A549 (cell line): ENCODE measurements at regions not wholly inside any gene's neighbourhood (a gene's known extent, or its start where the extent isn't known, plus 50 kb on each side); places are given as distances from the start of the nearest gene placed in this dataset.

Source experiments
- ATAC-seq, 2 experiments: fragments of 200-7000 bp in 1 of 2; fragments of >200 bp in 1 of 2; cut with Nextera tagmentation in 1 of 2; cut with Tn5 transposase in 1 of 2; 3 replicates each; pipeline versions ENCODE4 v1.8.0 to v1.9.1; 2018 to 2020; ENCODE audit warnings: mild to moderate bottlenecking in 1 of 2, moderate library complexity in 1 of 2
- CTCF ChIA-PET: fragments of 300-600 bp; sonication (Branson Sonifier 250); formaldehyde crosslinking; extraction: SDS; loops from one replicate; lab custom pipeline; 2021; ENCODE audit warnings: antibody characterized with exemption, inconsistent platforms; lab: Yijun Ruan, JAX
- POLR2A ChIA-PET: fragments of 350-600 bp; formaldehyde crosslinking; extraction: SDS; loops from one replicate; lab custom pipeline; 2021; ENCODE audit warnings: antibody characterized with exemption, inconsistent platforms; lab: Yijun Ruan, JAX
- DNase-seq, 2 experiments: peaks; one replicate each; pipeline versions ENCODE4 v3.0.0 to v3.0.0-alpha.2; 2011 to 2016; ENCODE audit warnings: low read depth in 1 of 2, low spot score in 1 of 2
- FAIRE-seq: peaks from 2 replicates; lab custom pipeline; 2011; peaks lifted over from hg19 to GRCh38; lab: Jason Lieb, UNC
- H3K27ac ChIP-seq, 2 experiments: fragments of >200 bp; sonication (Bioruptor Twin); formaldehyde crosslinking; 3 replicates each; pipeline ENCODE4 v1.5.1; 2016 to 2017
- H3K4me1 ChIP-seq: fragments of >200 bp; sonication (Bioruptor Twin); formaldehyde crosslinking; 3 replicates; pipeline ENCODE4 v1.6.1; 2016
- H3K4me2 ChIP-seq: fragments of >200 bp; sonication (Bioruptor Twin); formaldehyde crosslinking; 3 replicates; pipeline ENCODE4 v1.6.1; 2016
- H3K4me3 ChIP-seq: fragments of >200 bp; sonication (Bioruptor Twin); formaldehyde crosslinking; 3 replicates; pipeline ENCODE4 v1.5.1; 2016
- H3K9me3 ChIP-seq: fragments of >200 bp; sonication (Bioruptor Twin); formaldehyde crosslinking; 3 replicates; pipeline ENCODE4 v1.6.1; 2016
- CBX2 ChIP-seq: fragments of 200-600 bp; sonication (generic); IDR thresholded peaks from 2 replicates; pipeline ENCODE4 v1.6.1; 2016; ENCODE audit warnings: low read depth, mild to moderate bottlenecking, borderline replicate concordance
- CEBPB ChIP-seq, 2 experiments: fragments of >200 bp in 1 of 2; sonication (Bioruptor Twin) in 1 of 2; formaldehyde crosslinking in 1 of 2; IDR thresholded peaks; 2 replicates each; pipeline ENCODE4 v1.6.1; 2012 to 2016
- CHD2 ChIP-seq: fragments of 150-350 bp; IDR thresholded peaks from 2 replicates; pipeline ENCODE4 v1.6.1; 2014; ENCODE audit warnings: low read length; ENCODE audit not compliant: partially characterized antibody
- EHF ChIP-seq: fragments of 250-450 bp; sonication (Bioruptor Pico); IDR thresholded peaks from 2 replicates; pipeline ENCODE4 v1.5.0; 2020; ENCODE audit warnings: mild to moderate bottlenecking
- FOSB ChIP-seq: fragments of 250-450 bp; sonication (Bioruptor Pico); IDR thresholded peaks from 2 replicates; pipeline ENCODE4 v1.5.0; 2020; ENCODE audit warnings: mild to moderate bottlenecking, moderate library complexity
- HEYL ChIP-seq: fragments of 250-450 bp; sonication (Bioruptor Pico); IDR thresholded peaks from 2 replicates; pipeline ENCODE4 v1.8.0; 2021; ENCODE audit warnings: mild to moderate bottlenecking, moderate library complexity
- JUN ChIP-seq, 2 experiments: fragments of >200 bp; sonication (Bioruptor Twin); formaldehyde crosslinking; IDR thresholded peaks; 2 replicates in 1 of 2; 3 replicates in 1 of 2; pipeline ENCODE4 v1.6.1; 2016 to 2017
- JUNB ChIP-seq: fragments of >200 bp; sonication (Bioruptor Twin); formaldehyde crosslinking; IDR thresholded peaks from 2 replicates; pipeline ENCODE4 v1.6.1; 2016
- MAFK ChIP-seq: fragments of 450-650 bp; IDR thresholded peaks from 2 replicates; pipeline ENCODE4 v1.6.1; 2014; ENCODE audit not compliant: partially characterized antibody
- MAZ ChIP-seq: fragments of 150-350 bp; IDR thresholded peaks from 2 replicates; pipeline ENCODE4 v1.6.1; 2014; ENCODE audit warnings: antibody characterized with exemption, low read depth, low read length, borderline replicate concordance
- NPAS2 ChIP-seq: fragments of 250-450 bp; sonication (Bioruptor Pico); IDR thresholded peaks from 2 replicates; pipeline ENCODE4 v1.8.0; 2022; ENCODE audit warnings: mild to moderate bottlenecking, moderate library complexity, borderline replicate concordance
- PHF8 ChIP-seq: fragments of 200-600 bp; sonication (generic); IDR thresholded peaks from 2 replicates; pipeline ENCODE4 v1.6.1; 2016; ENCODE audit warnings: low read depth, mild to moderate bottlenecking, antibody characterized with exemption, moderate library complexity, borderline replicate concordance
- POLR2A ChIP-seq: IDR thresholded peaks from 2 replicates; pipeline ENCODE4 v1.6.1; 2012; ENCODE audit warnings: mild to moderate bottlenecking, low read length
- POLR2AphosphoS2 ChIP-seq: conservative IDR thresholded peaks from 2 replicates; pipeline ENCODE4 v1.6.1; 2012; ENCODE audit warnings: low read length, improper control_type of control experiment, inconsistent platforms
- RAD21 ChIP-seq, 2 experiments: fragments of >200 bp in 1 of 2; sonication (Bioruptor Twin) in 1 of 2; formaldehyde crosslinking in 1 of 2; IDR thresholded peaks in 1 of 2; conservative IDR thresholded peaks in 1 of 2; 2 replicates in 1 of 2; 3 replicates in 1 of 2; pipeline ENCODE4 v1.6.1; 2012 to 2018; ENCODE audit warnings: inconsistent platforms in 1 of 2
- RARB ChIP-seq: fragments of 250-450 bp; sonication (Bioruptor Pico); IDR thresholded peaks from 2 replicates; pipeline ENCODE4 v1.8.0; 2021; ENCODE audit warnings: mild to moderate bottlenecking, moderate library complexity
- RFX5 ChIP-seq: fragments of 450-650 bp; IDR thresholded peaks from 2 replicates; pipeline ENCODE4 v1.7.1; 2014; ENCODE audit warnings: antibody characterized with exemption, mild to moderate bottlenecking, moderate library complexity
- SREBF2 ChIP-seq: fragments of 450-650 bp; IDR thresholded peaks from 2 replicates; pipeline ENCODE4 v1.6.1; 2014; ENCODE audit warnings: mild to moderate bottlenecking, moderate library complexity
- ZFP36 ChIP-seq: fragments of 450-650 bp; IDR thresholded peaks from 2 replicates; pipeline ENCODE4 v1.6.1; 2014; ENCODE audit warnings: borderline replicate concordance; ENCODE audit not compliant: partially characterized antibody
- ZSCAN20 ChIP-seq: fragments of 250-450 bp; sonication (Bioruptor Pico); IDR thresholded peaks from 2 replicates; pipeline ENCODE4 v1.8.0; 2022; ENCODE audit warnings: mild to moderate bottlenecking, moderate library complexity
- WGBS: methylation state at CpG from one replicate; pipeline ENCODE4 v1.1.6; 2017; ENCODE audit errors: missing lambda C conversion rate; 5-methylcytosine and 5-hydroxymethylcytosine counted together
- TF ChIP-seq, protein P1 (sequence below): IDR thresholded peaks from 2 replicates; pipeline ENCODE4 v1.6.1; 2012; ENCODE audit warnings: low read depth, borderline replicate concordance
- TF ChIP-seq, protein P2 (sequence below): fragments of 150-350 bp; IDR thresholded peaks from 2 replicates; pipeline ENCODE4 v1.6.1; 2014; ENCODE audit warnings: low read depth, mild to moderate bottlenecking, low read length
- TF ChIP-seq, protein P3 (sequence below): fragments of >200 bp; sonication (Bioruptor Twin); formaldehyde crosslinking; IDR thresholded peaks from 2 replicates; pipeline ENCODE4 v1.6.1; 2016
- TF ChIP-seq, protein P4 (sequence below): fragments of 250-450 bp; sonication (Bioruptor Pico); IDR thresholded peaks from 2 replicates; pipeline ENCODE4 v1.5.0; 2021; ENCODE audit warnings: mild to moderate bottlenecking, moderate library complexity, borderline replicate concordance
- TF ChIP-seq, protein P5 (sequence below): fragments of >200 bp; sonication (Bioruptor Twin); formaldehyde crosslinking; IDR thresholded peaks from 3 replicates; pipeline ENCODE4 v1.5.1; 2016
- TF ChIP-seq, protein P6 (sequence below): fragments of 250-450 bp; sonication (Bioruptor Pico); IDR thresholded peaks from 2 replicates; pipeline ENCODE4 v1.5.0; 2020; ENCODE audit warnings: low read depth, mild to moderate bottlenecking, moderate library complexity

DNA sequence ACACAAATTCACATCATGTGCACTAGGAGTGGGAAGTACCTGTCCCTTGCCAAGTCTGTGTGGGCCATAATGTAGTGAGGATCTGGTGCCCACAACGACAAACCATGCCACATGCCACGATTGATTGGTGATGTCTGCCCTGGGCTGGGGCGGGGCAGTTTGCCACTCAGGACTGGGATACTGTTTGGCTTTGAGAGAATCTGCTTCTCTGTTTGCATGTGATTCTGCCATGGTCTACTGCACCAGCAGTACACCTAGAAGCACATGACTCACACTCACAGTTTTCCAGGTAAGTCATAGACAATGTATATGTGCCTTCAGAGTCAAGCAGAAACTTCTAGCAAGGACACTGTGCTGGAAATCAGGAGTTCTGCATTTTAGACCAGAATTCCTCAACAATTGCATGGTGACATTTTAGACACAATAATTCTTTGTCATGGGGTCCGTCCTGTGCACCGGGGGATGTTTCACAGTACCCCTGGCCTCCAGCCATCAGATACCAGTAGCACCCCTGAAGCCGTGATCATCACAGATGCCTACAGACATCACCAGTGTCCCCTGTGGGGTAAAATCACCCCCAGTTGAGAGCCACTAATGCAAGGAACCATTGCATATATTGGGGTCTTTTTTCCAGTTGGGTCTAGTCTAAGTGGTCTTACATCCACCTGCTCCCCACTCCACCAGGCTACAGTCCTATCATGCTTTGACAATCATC, 278.3 kb downstream of the EIPR1 start:
- no peaks in the 10 kb centered on the region; the same call in 2 of the 3 replicates for H3K9me3 ChIP-seq
- ChIA-PET POLR2A (no interaction called here), CTCF (no interaction called here)
- H3K4me1 ChIP-seq, result no peaks in the 10 kb centered on the region
- no peak overlapping the region for H3K4me3 ChIP-seq
- DNase-seq, result no peak
- no peak overlapping the region for H3K4me2 ChIP-seq
- 15% methylated on average over 6 of the region's 6 CpGs for WGBS
- no peak overlapping the region for H3K27ac ChIP-seq
- no peak for FAIRE-seq
- TF ChIP-seq, protein P1, sequence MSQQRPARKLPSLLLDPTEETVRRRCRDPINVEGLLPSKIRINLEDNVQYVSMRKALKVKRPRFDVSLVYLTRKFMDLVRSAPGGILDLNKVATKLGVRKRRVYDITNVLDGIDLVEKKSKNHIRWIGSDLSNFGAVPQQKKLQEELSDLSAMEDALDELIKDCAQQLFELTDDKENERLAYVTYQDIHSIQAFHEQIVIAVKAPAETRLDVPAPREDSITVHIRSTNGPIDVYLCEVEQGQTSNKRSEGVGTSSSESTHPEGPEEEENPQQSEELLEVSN, result no peak
- TF ChIP-seq POLR2A (no peak), PHF8 (no peak), RFX5 (no peak), CBX2 (no peak), ZFP36 (no peak), MAZ (no peak), POLR2AphosphoS2 (no peak), EHF (no peak)
- TF ChIP-seq, protein P2, sequence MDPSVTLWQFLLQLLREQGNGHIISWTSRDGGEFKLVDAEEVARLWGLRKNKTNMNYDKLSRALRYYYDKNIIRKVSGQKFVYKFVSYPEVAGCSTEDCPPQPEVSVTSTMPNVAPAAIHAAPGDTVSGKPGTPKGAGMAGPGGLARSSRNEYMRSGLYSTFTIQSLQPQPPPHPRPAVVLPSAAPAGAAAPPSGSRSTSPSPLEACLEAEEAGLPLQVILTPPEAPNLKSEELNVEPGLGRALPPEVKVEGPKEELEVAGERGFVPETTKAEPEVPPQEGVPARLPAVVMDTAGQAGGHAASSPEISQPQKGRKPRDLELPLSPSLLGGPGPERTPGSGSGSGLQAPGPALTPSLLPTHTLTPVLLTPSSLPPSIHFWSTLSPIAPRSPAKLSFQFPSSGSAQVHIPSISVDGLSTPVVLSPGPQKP, result no peak
- TF ChIP-seq, all 56 proteins: peak for 0
- ATAC-seq, result no peak

DNA sequence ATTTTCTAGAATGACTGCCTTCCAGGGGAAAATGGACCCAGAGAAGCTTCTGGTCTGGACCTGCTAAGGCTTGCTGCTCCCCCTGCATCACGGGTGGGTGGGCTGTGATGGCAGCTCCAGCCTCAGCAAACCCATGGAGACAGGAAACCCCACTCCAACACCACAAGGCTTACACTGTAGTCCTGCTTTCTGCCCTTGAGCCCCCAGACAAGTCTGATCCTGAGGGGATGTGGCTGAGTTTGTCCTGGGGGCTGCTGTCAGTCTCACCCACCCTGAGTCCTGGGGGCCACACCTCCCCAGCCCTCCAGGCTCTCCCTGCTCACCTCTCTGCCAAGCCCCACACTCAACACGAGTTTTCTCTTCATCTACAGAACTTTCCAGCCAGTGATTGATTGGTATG, 279.4 kb downstream of the EIPR1 start:
- H3K27ac ChIP-seq, result no peak overlapping the region
- no peaks in the 10 kb centered on the region for H3K4me1 ChIP-seq
- FAIRE-seq, result no peak
- DNase-seq, result no peak
- no peak overlapping the region for H3K4me3 ChIP-seq
- WGBS, result 7% methylated on average over 2 of the region's 2 CpGs
- no peaks in the 10 kb centered on the region; the same call in 2 of the 3 replicates for H3K9me3 ChIP-seq
- TF ChIP-seq NPAS2 (no peak), FOSB (CRISPR knock-in tag) (no peak), ZSCAN20 (CRISPR knock-in tag) (no peak), CHD2 (no peak), JUNB (no peak), HEYL (no peak), JUN (IDR thresholded peaks at IDR 0.05) (no peak), CEBPB (IDR thresholded peaks at IDR 0.05) (no peak), PHF8 (no peak), RAD21 (conservative IDR thresholded peaks at IDR 0.05 in 1 of 2, IDR thresholded peaks at IDR 0.05 in 1 of 2) (no peak), RARB (CRISPR knock-in tag) (no peak), CBX2 (no peak), RFX5 (no peak), MAFK (no peak), SREBF2 (no peak)
- TF ChIP-seq, protein P3, sequence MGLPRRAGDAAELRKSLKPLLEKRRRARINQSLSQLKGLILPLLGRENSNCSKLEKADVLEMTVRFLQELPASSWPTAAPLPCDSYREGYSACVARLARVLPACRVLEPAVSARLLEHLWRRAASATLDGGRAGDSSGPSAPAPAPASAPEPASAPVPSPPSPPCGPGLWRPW, result no peak
- TF ChIP-seq, protein P4, sequence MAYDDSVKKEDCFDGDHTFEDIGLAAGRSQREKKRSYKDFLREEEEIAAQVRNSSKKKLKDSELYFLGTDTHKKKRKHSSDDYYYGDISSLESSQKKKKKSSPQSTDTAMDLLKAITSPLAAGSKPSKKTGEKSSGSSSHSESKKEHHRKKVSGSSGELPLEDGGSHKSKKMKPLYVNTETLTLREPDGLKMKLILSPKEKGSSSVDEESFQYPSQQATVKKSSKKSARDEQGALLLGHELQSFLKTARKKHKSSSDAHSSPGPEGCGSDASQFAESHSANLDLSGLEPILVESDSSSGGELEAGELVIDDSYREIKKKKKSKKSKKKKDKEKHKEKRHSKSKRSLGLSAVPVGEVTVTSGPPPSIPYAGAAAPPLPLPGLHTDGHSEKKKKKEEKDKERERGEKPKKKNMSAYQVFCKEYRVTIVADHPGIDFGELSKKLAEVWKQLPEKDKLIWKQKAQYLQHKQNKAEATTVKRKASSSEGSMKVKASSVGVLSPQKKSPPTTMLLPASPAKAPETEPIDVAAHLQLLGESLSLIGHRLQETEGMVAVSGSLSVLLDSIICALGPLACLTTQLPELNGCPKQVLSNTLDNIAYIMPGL (CRISPR knock-in tag), result no peak
- TF ChIP-seq, protein P5, sequence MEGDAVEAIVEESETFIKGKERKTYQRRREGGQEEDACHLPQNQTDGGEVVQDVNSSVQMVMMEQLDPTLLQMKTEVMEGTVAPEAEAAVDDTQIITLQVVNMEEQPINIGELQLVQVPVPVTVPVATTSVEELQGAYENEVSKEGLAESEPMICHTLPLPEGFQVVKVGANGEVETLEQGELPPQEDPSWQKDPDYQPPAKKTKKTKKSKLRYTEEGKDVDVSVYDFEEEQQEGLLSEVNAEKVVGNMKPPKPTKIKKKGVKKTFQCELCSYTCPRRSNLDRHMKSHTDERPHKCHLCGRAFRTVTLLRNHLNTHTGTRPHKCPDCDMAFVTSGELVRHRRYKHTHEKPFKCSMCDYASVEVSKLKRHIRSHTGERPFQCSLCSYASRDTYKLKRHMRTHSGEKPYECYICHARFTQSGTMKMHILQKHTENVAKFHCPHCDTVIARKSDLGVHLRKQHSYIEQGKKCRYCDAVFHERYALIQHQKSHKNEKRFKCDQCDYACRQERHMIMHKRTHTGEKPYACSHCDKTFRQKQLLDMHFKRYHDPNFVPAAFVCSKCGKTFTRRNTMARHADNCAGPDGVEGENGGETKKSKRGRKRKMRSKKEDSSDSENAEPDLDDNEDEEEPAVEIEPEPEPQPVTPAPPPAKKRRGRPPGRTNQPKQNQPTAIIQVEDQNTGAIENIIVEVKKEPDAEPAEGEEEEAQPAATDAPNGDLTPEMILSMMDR, result no peak
- TF ChIP-seq, protein P6, sequence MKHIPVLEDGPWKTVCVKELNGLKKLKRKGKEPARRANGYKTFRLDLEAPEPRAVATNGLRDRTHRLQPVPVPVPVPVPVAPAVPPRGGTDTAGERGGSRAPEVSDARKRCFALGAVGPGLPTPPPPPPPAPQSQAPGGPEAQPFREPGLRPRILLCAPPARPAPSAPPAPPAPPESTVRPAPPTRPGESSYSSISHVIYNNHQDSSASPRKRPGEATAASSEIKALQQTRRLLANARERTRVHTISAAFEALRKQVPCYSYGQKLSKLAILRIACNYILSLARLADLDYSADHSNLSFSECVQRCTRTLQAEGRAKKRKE (CRISPR knock-in tag), result no peak
- ChIA-PET CTCF (no interaction called here), POLR2A (no interaction called here)
- no peak overlapping the region for H3K4me2 ChIP-seq
- ATAC-seq, result no peak
